ENCODE measurements at regions not wholly inside any gene's neighbourhood (a gene's known extent, or its start where the extent isn't known, plus 50 kb on each side); places are given as distances from the start of the nearest gene placed in this dataset.
"Not testable (repeated sequence)": the region's sequence is repeated elsewhere in the genome, so short reads cannot be mapped to it uniquely, and the experiment has no call there.

GRCh38 chrX:1883772-1884171 is 268.9 kb downstream of the ASMT start:
- no peak overlapping the region for H3K4me3 ChIP-seq (replicated peaks in 1 of 2; ENCODE audit: low read depth in 2 of 2, low read length in 2 of 2)
- DNase-seq (ENCODE audit: low read depth in 2 of 2): no peak
- TF ChIP-seq CTCF (IDR thresholded peaks at IDR 0.05; ENCODE audit: low read depth, low read length): no peak

- TF ChIP-seq CTCF (IDR thresholded peaks at IDR 0.05; ENCODE audit: low read depth, low read length): no peak
- no peak for DNase-seq (ENCODE audit: low read depth in 2 of 2)
- no peak overlapping the region for H3K4me3 ChIP-seq (replicated peaks in 1 of 2; ENCODE audit: low read depth in 2 of 2, low read length in 2 of 2)
These were observed 269.6 kb downstream of the ASMT start for GRCh38 chrX:1884446-1884845.

- no peak for TF ChIP-seq CTCF (IDR thresholded peaks at IDR 0.05; ENCODE audit: low read depth, low read length)
- DNase-seq (ENCODE audit: low read depth in 2 of 2): no peak
- no peak overlapping the region for H3K4me3 ChIP-seq (replicated peaks in 1 of 2; ENCODE audit: low read depth in 2 of 2, low read length in 2 of 2)
These were observed 270.3 kb downstream of the ASMT start for GRCh38 chrX:1885116-1885515.

- DNase-seq (ENCODE audit: low read depth in 2 of 2); H3K4me3 ChIP-seq (replicated peaks in 1 of 2; ENCODE audit: low read depth in 2 of 2, low read length in 2 of 2): not testable (repeated sequence)
These were observed 273.4 kb downstream of the ASMT start for GRCh38 chrX:1888305-1888704.

- no peak for TF ChIP-seq CTCF (IDR thresholded peaks at IDR 0.05; ENCODE audit: low read depth, low read length)
- H3K4me3 ChIP-seq (replicated peaks in 1 of 2; ENCODE audit: low read depth in 2 of 2, low read length in 2 of 2): no peak overlapping the region
These were observed 279.1 kb downstream of the ASMT start for GRCh38 chrX:1894026-1894294.

GRCh38 chrX:1894740-1895139 is 279.9 kb downstream of the ASMT start:
- DNase-seq (ENCODE audit: low read depth in 2 of 2): no peak
- TF ChIP-seq CTCF (IDR thresholded peaks at IDR 0.05; ENCODE audit: low read depth, low read length): no peak

More at GRCh38 chrX:1894026-1894294, 279.1 kb downstream of the ASMT start:
- DNase-seq (ENCODE audit: low read depth in 2 of 2): no peak

GRCh38 chrX:1895583-1895982 is 280.7 kb downstream of the ASMT start:
- DNase-seq (ENCODE audit: low read depth in 2 of 2): no peak
- H3K4me3 ChIP-seq (replicated peaks in 1 of 2; ENCODE audit: low read depth in 2 of 2, low read length in 2 of 2): no peak overlapping the region

More at GRCh38 chrX:1894740-1895139, 279.9 kb downstream of the ASMT start:
- H3K4me3 ChIP-seq (replicated peaks in 1 of 2; ENCODE audit: low read depth in 2 of 2, low read length in 2 of 2): no peak overlapping the region

More at GRCh38 chrX:1895583-1895982, 280.7 kb downstream of the ASMT start:
- no peak for TF ChIP-seq CTCF (IDR thresholded peaks at IDR 0.05; ENCODE audit: low read depth, low read length)
